GM10266 (cell line): ENCODE measurements at regions not wholly inside any gene's neighbourhood (a gene's known extent, or its start where the extent isn't known, plus 50 kb on each side); places are given as distances from the start of the nearest gene placed in this dataset.

Experiments
- DNase-seq: peaks from one replicate; pipeline ENCODE4 v3.0.0; 2012; ENCODE audit errors: extremely low spot score
- TF ChIP-seq, protein P1 (sequence below): IDR thresholded peaks from 2 replicates; pipeline ENCODE4 v1.5.1; 2012; ENCODE audit warnings: mild to moderate bottlenecking, low read depth; ENCODE audit not compliant: control insufficient read depth, insufficient read depth; ENCODE audit errors: missing control alignments

DNA sequence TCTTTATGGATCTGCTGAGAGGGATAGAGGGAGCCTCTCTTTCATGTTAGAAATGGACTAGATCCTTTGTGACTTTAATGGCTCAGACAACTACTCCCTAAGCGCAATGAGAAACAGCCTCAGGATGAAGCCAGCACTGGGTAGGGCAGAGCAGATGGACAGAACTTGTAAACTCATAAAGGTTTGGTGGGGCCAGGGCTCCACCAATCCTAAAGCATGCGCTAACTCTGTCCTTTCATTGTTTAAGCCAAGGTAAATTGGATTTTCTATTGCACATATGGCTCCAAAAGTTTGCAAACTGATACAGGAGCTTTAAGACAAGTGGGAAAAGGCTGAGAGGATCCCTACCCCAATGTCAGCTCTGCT is 178.1 kb upstream of the MEOX2 start:
- TF ChIP-seq, protein P1, sequence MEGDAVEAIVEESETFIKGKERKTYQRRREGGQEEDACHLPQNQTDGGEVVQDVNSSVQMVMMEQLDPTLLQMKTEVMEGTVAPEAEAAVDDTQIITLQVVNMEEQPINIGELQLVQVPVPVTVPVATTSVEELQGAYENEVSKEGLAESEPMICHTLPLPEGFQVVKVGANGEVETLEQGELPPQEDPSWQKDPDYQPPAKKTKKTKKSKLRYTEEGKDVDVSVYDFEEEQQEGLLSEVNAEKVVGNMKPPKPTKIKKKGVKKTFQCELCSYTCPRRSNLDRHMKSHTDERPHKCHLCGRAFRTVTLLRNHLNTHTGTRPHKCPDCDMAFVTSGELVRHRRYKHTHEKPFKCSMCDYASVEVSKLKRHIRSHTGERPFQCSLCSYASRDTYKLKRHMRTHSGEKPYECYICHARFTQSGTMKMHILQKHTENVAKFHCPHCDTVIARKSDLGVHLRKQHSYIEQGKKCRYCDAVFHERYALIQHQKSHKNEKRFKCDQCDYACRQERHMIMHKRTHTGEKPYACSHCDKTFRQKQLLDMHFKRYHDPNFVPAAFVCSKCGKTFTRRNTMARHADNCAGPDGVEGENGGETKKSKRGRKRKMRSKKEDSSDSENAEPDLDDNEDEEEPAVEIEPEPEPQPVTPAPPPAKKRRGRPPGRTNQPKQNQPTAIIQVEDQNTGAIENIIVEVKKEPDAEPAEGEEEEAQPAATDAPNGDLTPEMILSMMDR: no peak
- DNase-seq: no peak

DNA sequence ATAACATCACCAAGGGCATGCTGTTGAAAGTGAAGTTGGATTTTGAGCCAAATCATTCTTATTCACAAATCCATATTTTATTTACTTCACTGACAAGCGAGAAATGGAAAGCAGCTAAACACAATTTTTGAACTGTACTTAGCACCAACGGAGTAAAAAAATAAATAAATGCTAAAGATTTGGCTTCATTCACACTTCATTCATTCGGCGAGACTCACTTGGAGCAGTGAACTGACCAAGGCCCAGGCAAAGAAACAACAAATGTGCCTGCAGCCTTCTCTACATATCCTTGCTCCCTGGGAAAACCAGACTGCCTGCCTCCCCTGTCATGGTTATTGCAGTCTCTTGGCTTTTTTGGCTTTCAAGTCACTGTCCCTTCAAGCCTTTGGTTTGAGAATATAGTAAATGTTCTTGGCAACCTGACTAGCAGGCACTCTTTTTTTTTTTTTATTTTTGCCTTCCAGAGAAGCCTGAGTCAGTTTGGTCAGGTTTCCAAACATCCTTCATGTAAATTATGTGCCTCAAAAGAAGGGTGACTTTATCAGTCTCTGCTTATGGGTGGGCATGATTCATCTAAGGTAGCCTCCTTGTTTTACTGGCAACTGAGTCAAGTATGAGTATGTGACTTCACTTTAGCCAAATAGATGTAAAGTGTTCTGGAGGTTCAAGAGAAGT is 177.6 kb upstream of the MEOX2 start:
- TF ChIP-seq, protein P1: no peak
- DNase-seq: no peak

DNA sequence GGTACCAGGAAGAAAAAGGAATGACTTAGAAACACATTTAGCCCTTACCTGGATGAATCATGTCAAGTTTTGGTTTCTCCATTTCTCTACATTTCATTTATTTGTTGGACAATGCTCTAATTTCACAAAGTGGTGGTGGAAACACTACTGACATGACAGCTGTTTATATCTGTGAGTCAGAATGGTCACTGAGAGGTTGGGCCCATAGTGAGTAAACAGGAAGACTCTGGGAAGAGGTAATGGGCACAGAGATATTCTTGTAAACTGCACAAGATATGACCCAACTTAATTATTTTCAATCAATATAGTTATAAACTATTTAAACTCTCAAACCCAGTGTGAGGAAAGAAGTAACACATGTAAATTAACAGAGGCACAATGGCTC is 176.3 kb upstream of the MEOX2 start:
- no peak for DNase-seq
- TF ChIP-seq, protein P1: no peak

DNA sequence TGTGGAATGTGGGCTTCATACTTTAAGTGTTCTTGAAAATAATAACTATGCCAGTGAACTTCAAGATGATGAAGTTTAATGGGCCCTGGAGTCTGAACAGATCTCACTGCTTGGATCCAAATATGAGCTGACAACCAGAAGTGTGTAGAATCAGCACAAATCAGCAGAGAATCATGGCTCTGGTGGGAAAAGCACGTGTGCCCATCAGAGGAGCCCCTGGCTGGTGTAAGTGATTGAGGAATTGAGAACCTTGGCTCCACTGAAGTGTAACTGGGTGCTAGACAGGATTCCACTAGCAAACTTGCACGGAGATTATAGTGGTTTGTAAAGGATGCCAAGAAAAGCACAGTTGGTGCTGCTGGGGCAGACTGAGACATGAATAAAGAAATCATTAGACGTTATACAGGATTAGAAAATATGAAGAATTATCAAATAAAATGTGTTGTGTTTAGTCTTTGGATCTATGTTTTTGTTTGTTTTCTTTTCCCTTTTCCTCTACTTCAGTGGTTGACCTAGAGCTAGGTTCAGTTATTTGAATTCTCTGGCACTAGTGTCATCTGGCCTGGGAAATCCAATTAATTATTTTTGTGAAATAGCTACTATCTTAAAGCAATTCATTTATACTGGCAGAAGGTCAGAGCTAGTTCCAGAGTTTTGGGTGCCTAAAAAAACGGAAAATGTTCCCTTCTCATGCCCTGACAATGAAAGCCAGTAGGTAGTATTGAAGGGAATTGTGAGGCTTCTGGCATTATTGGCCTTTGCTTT is 175.7 kb upstream of the MEOX2 start:
- TF ChIP-seq, protein P1: no peak
- DNase-seq: no peak

DNA sequence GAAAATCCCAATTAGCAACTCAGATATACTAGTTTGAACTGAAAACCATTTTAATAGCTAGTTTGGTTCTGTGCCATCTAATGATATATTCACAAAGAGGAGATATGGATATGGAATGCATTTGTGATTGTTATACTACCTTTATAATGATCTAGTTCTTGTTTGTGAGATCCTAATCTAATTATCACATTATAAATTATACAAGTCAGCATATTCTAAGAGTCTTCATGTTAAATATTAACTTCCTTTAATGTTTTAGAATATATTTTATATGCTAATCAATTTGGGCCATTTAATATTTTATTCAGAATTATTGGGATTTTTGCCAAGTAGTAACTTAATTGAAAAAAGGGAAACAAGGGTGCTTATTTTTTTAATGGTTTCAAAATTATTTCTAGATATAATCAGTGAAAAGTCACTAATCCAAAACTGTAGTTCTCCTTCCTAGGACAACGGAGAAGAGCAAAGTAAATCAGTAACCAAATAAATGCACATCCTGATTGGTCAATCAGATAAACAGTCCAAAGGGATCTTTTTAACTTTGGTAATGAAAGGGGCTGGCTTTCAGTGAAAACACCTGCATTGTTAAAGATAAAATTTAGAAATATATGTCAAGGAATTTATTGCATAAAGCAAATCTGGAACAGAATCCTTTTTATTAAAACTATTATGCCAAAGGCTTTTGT is 173.9 kb upstream of the MEOX2 start:
- TF ChIP-seq, protein P1: no peak

DNA sequence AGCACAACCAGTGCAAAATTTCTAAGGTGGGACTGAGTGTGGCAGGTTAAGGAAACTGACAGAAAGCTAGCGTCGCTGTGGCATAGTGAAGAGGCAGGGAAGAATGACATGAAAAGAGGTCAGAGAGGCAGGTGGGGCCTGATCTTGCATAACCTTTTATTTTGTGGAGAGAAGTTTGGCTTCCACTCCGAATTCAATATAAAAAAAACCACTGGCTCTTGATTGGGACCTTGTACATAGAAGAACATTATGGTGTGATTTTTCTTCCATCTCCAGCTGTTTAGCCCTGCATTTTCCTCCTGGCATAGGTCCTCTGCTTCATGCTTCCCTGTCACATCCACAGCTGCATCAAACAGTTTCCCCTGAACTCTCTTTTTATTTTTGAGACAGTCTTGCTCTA is 170.5 kb upstream of the MEOX2 start:
- no peak for DNase-seq
- TF ChIP-seq, protein P1: no peak

More for the DNA sequence above, 173.9 kb upstream of the MEOX2 start:
- DNase-seq: no peak
